B cell (primary cell): ENCODE measurements at regions not wholly inside any gene's neighbourhood (a gene's known extent, or its start where the extent isn't known, plus 50 kb on each side); places are given as distances from the start of the nearest gene placed in this dataset.

Source experiments
- ATAC-seq: fragments of 200-7000 bp; cut with Tn5 transposase; one replicate; pipeline ENCODE4 v1.10.0; 2021; ENCODE audit warnings: low read depth, mild to moderate bottlenecking, moderate number of reproducible peaks, moderate library complexity
- CTCF ChIA-PET: fragments of 350-600 bp; sonication (Branson Sonifier 250); formaldehyde crosslinking; loops from one replicate; lab custom pipeline; 2021; ENCODE audit warnings: antibody characterized with exemption, inconsistent platforms; lab: Charles Lee
- POLR2A ChIA-PET: fragments of 350-600 bp; sonication (Branson Sonifier 250); formaldehyde crosslinking; loops from one replicate; lab custom pipeline; 2021; ENCODE audit warnings: antibody characterized with exemption; lab: Charles Lee
- DNase-seq: peaks from one replicate; pipeline ENCODE4 v3.0.0; 2013
- H2AFZ ChIP-seq: 2 replicates; pipeline ENCODE4 v1.6.1; 2012; ENCODE audit warnings: mild to moderate bottlenecking, low read depth, low read length; ENCODE audit not compliant: insufficient read depth, poor library complexity, severe bottlenecking
- H3K27ac ChIP-seq, 2 donors: 1 replicate in 1 of 2; 2 replicates in 1 of 2; pipeline ENCODE4 v1.5.1; 2012 to 2013; ENCODE audit warnings: low read length in 2 of 2, mild to moderate bottlenecking in 2 of 2, moderate library complexity in 1 of 2
- H3K27me3 ChIP-seq, 4 experiments: fragments of 200-600 bp in 1 of 4; sonication (generic) in 1 of 4; replicated peaks in 1 of 4; 1 replicate in 2 of 4; 2 replicates in 2 of 4; pipeline versions ENCODE4 v1.6.1 to v1.7.0; 2013 to 2016; ENCODE audit warnings: low read length in 3 of 4, mild to moderate bottlenecking in 2 of 4, mixed read lengths in 1 of 4, moderate library complexity in 1 of 4; ENCODE audit not compliant: insufficient read depth in 4 of 4, control insufficient read depth in 3 of 4; ENCODE audit errors: control extremely low read depth in 1 of 4
- H3K36me3 ChIP-seq, 2 experiments: replicated peaks in 1 of 2; 1 replicate in 1 of 2; 2 replicates in 1 of 2; pipeline versions ENCODE4 v1.6.1 to v1.7.1; 2013; ENCODE audit warnings: low read length in 1 of 2; ENCODE audit not compliant: insufficient read depth in 2 of 2, control insufficient read depth in 1 of 2; ENCODE audit errors: control extremely low read depth in 1 of 2, extremely low read depth in 1 of 2
- H3K4me1 ChIP-seq, 2 donors: fragments of 200-600 bp in 1 of 2; sonication (generic) in 1 of 2; 1 replicate in 1 of 2; 2 replicates in 1 of 2; pipeline versions ENCODE4 v1.5.1 to v1.6.1; 2013 to 2017; ENCODE audit warnings: low read length in 2 of 2; ENCODE audit not compliant: control insufficient read depth in 2 of 2, insufficient read depth in 2 of 2
- H3K4me2 ChIP-seq: replicated peaks from 2 replicates; pipeline ENCODE3; 2012; ENCODE audit warnings: mild to moderate bottlenecking, low read depth, low read length; ENCODE audit not compliant: poor library complexity, severe bottlenecking
- H3K4me3 ChIP-seq, 5 experiments: fragments of 200-600 bp in 1 of 5; sonication (generic) in 1 of 5; 1 replicate in 3 of 5; 2 replicates in 2 of 5; pipeline versions ENCODE4 v1.5.1 to v1.7.0; 2011 to 2016; ENCODE audit warnings: low read length in 4 of 5, mild to moderate bottlenecking in 4 of 5, low read depth in 2 of 5, control low read depth in 1 of 5, moderate library complexity in 1 of 5; ENCODE audit not compliant: insufficient read depth in 1 of 5; ENCODE audit errors: control extremely low read depth in 1 of 5, extremely low read depth in 1 of 5
- H3K79me2 ChIP-seq: fragments of 200-600 bp; sonication (generic); one replicate; pipeline ENCODE4 v1.6.0; 2016; ENCODE audit warnings: low read length; ENCODE audit not compliant: control insufficient read depth, insufficient read depth
- H3K9ac ChIP-seq: fragments of 200-600 bp; sonication (generic); 2 replicates; pipeline ENCODE4 v1.6.1; 2017; ENCODE audit warnings: mild to moderate bottlenecking, low read length, moderate library complexity
- H3K9me3 ChIP-seq, 3 donors: one replicate each; pipeline versions ENCODE4 v1.6.1 to v1.7.1; 2013; ENCODE audit warnings: low read length in 2 of 3; ENCODE audit not compliant: control insufficient read depth in 2 of 3, insufficient read depth in 1 of 3; ENCODE audit errors: control extremely low read depth in 1 of 3
- H4K20me1 ChIP-seq: 2 replicates; pipeline ENCODE4 v1.6.0; 2012; ENCODE audit warnings: mild to moderate bottlenecking, low read length; ENCODE audit not compliant: insufficient read depth, control insufficient read depth, poor library complexity, severe bottlenecking
- H3K27ac Mint-ChIP-seq: one replicate; pipeline ENCODE4 v1.8.0; 2021; ENCODE audit warnings: mixed read lengths
- H3K27me3 Mint-ChIP-seq: one replicate; pipeline ENCODE4 v1.8.0; 2021; ENCODE audit warnings: mixed read lengths
- H3K4me1 Mint-ChIP-seq: one replicate; pipeline ENCODE4 v1.8.0; 2021; ENCODE audit warnings: mixed read lengths
- H3K4me3 Mint-ChIP-seq: one replicate; pipeline ENCODE4 v1.8.0; 2021; ENCODE audit warnings: mixed read lengths
- H3K9me3 Mint-ChIP-seq: one replicate; pipeline ENCODE4 v1.8.0; 2022; ENCODE audit warnings: mixed read lengths; ENCODE audit not compliant: insufficient read depth
- CTCF ChIP-seq: fragments of 200-600 bp; IDR thresholded peaks from one replicate; pipeline ENCODE4 v1.8.0; 2022; ENCODE audit warnings: antibody characterized with exemption, mild to moderate bottlenecking
- EZH2 ChIP-seq: IDR thresholded peaks from 2 replicates; pipeline ENCODE4 v1.6.1; 2012; ENCODE audit warnings: borderline replicate concordance, low read depth, mild to moderate bottlenecking, moderate library complexity, low read length; ENCODE audit not compliant: insufficient read depth, poor library complexity, severe bottlenecking
- WGBS: methylation state at CpG from one replicate; pipeline ENCODE4 v1.1.5; 2013; ENCODE audit warnings: missing lambda C conversion rate; ENCODE audit not compliant: insufficient coverage; 5-methylcytosine and 5-hydroxymethylcytosine counted together
- intact Hi-C: fragments of 100-400 bp; cut with micrococcal nuclease; formaldehyde crosslinking; loops from one replicate; pipeline ENCODE4 v1.10.0; 2022

- POLR2A ChIA-PET = no interaction called here
These were observed 185.5 kb upstream of the RALGAPA2 start for GRCh38 chr20:20897922-20898321.

GRCh38 chr20:20897145-20897544 lies 184.7 kb upstream of the RALGAPA2 start:
- Histone ChIP-seq H3K4me1 (no peaks in the 10 kb centered on the region), H3K9ac (no peak overlapping the region), H2AFZ (no peak overlapping the region), H3K4me2 (no peak overlapping the region), H3K36me3 (no peaks in the 10 kb centered on the region), H3K4me3 (no peak overlapping the region), H3K79me2 (no peaks in the 10 kb centered on the region), H4K20me1 (no peaks in the 10 kb centered on the region), H3K9me3 (no peaks in the 10 kb centered on the region), H3K27ac (no peak overlapping the region), H3K27me3 (no peaks in the 10 kb centered on the region)
- intact Hi-C loops = no loop called here
- peaks cover 4% of the 10 kb centered on the region for H3K27me3 Mint-ChIP-seq
- DNase-seq (no peak), ATAC-seq (no peak)
- no peaks in the 10 kb centered on the region for H3K9me3 Mint-ChIP-seq
- TF ChIP-seq CTCF (no peak), EZH2 (no peak)
- CTCF ChIA-PET = interaction anchor here (0.9 kb wide), 1 partner anchor 37 kb away, joined by 3 read pairs; no protein-coding TSS in a partner anchor
- no peak overlapping the region for H3K27ac Mint-ChIP-seq
- no peak overlapping the region for H3K4me3 Mint-ChIP-seq
- POLR2A ChIA-PET = no interaction called here
- no peaks in the 10 kb centered on the region for H3K4me1 Mint-ChIP-seq

More at GRCh38 chr20:20897922-20898321, 185.5 kb upstream of the RALGAPA2 start:
- H3K9me3 Mint-ChIP-seq = no peaks in the 10 kb centered on the region
- Histone ChIP-seq H3K27me3 (no peaks in the 10 kb centered on the region), H3K79me2 (no peaks in the 10 kb centered on the region), H3K9me3 (no peaks in the 10 kb centered on the region), H3K4me2 (no peak overlapping the region), H3K4me3 (no peak overlapping the region), H3K36me3 (no peaks in the 10 kb centered on the region), H3K9ac (no peak overlapping the region), H3K27ac (no peak overlapping the region), H4K20me1 (no peaks in the 10 kb centered on the region), H2AFZ (no peak overlapping the region), H3K4me1 (no peaks in the 10 kb centered on the region)
- ATAC-seq (no peak), DNase-seq (no peak)
- peaks cover 3% of the 10 kb centered on the region for H3K27me3 Mint-ChIP-seq
- no peaks in the 10 kb centered on the region for H3K4me1 Mint-ChIP-seq
- no peak overlapping the region for H3K27ac Mint-ChIP-seq
- intact Hi-C loops = no loop called here
- TF ChIP-seq CTCF (no peak), EZH2 (no peak)
- H3K4me3 Mint-ChIP-seq = no peak overlapping the region
- CTCF ChIA-PET = interaction anchor here (0.9 kb wide), 1 partner anchor 38 kb away, joined by 3 read pairs; no protein-coding TSS in a partner anchor
- WGBS = 55% methylated on average over 3 of the region's 4 CpGs
